K562 (cell line): ENCODE measurements at regions not wholly inside any gene's neighbourhood (a gene's known extent, or its start where the extent isn't known, plus 50 kb on each side); places are given as distances from the start of the nearest gene placed in this dataset.

Experiments
- ATAC-seq: fragments of 200-7000 bp; cut with Tn5 transposase; 3 replicates; pipeline ENCODE4 v1.9.1; 2020; ENCODE audit warnings: moderate library complexity
- BruUV-seq: library from RNA; stranded (reverse); fragments of 400-500 nt; replicated peaks from 2 replicates; lab custom pipeline; 2021; lab: Mats Ljungman, UMichigan
- CTCF ChIA-PET: fragments of 300-600 bp; formaldehyde crosslinking; extraction: SDS; loops from one replicate; lab custom pipeline; 2021; ENCODE audit warnings: low intra/inter-chr PET ratio; lab: Yijun Ruan, JAX
- POLR2A ChIA-PET: fragments of 300-600, 350-650 bp; sonication (Branson Sonifier 250); formaldehyde crosslinking; extraction: SDS; loops from one replicate; lab custom pipeline; 2021; ENCODE audit warnings: antibody characterized with exemption, inconsistent platforms; lab: Yijun Ruan, JAX
- DNase-seq, 4 experiments: peaks; one replicate each; pipeline versions ENCODE4 v3.0.0 to v3.0.0-alpha.2; 2011 to 2018; ENCODE audit warnings: low spot score in 3 of 4, mixed read lengths in 3 of 4; ENCODE audit errors: extremely low read depth in 1 of 4
- FAIRE-seq: peaks from 2 replicates; lab custom pipeline; 2011; peaks lifted over from hg19 to GRCh38; lab: Jason Lieb, UNC
- H2AFZ ChIP-seq: 2 replicates; pipeline ENCODE4 v1.6.0; 2011; ENCODE audit warnings: low read depth, low read length, control low read depth, inconsistent platforms
- H3K27ac ChIP-seq: fragments of 200-600 bp; 3 replicates; pipeline ENCODE4 v1.8.0; 2011; ENCODE audit warnings: low read depth, mild to moderate bottlenecking, control low read depth, inconsistent platforms, low read length, moderate library complexity, mixed read lengths; ENCODE audit errors: extremely low read depth
- H3K27me3 ChIP-seq, 2 experiments: fragments of 300-600 bp in 1 of 2; 2 replicates in 1 of 2; 3 replicates in 1 of 2; pipeline versions ENCODE4 v1.6.0 to v1.8.0; 2011; ENCODE audit warnings: inconsistent platforms in 2 of 2, low read length in 2 of 2, mild to moderate bottlenecking in 1 of 2, mixed read lengths in 1 of 2, moderate library complexity in 1 of 2; ENCODE audit not compliant: control insufficient read depth in 2 of 2, insufficient read depth in 2 of 2
- H3K36me3 ChIP-seq: fragments of 300-600 bp; 3 replicates; pipeline ENCODE4 v1.8.0; 2011; ENCODE audit warnings: mild to moderate bottlenecking, low read length, inconsistent platforms; ENCODE audit not compliant: control insufficient read depth, insufficient read depth
- H3K4me1 ChIP-seq, 2 experiments: fragments of 200-600 bp in 1 of 2; replicated peaks in 1 of 2; 2 replicates in 1 of 2; 3 replicates in 1 of 2; pipeline versions ENCODE4 v1.5.1 to v1.8.0; 2011; ENCODE audit warnings: inconsistent platforms in 2 of 2, low read length in 2 of 2, mild to moderate bottlenecking in 1 of 2, mixed read lengths in 1 of 2, moderate library complexity in 1 of 2; ENCODE audit not compliant: control insufficient read depth in 2 of 2, insufficient read depth in 2 of 2
- H3K4me2 ChIP-seq: 2 replicates; pipeline ENCODE4 v1.6.1; 2011; ENCODE audit warnings: low read length, control low read depth, inconsistent platforms, mixed read lengths; ENCODE audit not compliant: insufficient read depth
- H3K4me3 ChIP-seq: fragments of 200-600 bp; sonication (generic), shearing (Covaris generic); 2 replicates; pipeline ENCODE4 v1.5.1; 2016; ENCODE audit warnings: control low read depth, inconsistent platforms
- H3K79me2 ChIP-seq: fragments of 200-600 bp; 3 replicates; pipeline ENCODE4 v1.8.0; 2011; ENCODE audit warnings: low read length, inconsistent platforms; ENCODE audit not compliant: control insufficient read depth, insufficient read depth
- H3K9ac ChIP-seq, 2 experiments: 2 replicates each; pipeline versions ENCODE4 v1.6.0 to v1.6.1; 2011; ENCODE audit warnings: low read depth in 2 of 2, low read length in 2 of 2, control low read depth in 1 of 2, inconsistent platforms in 1 of 2, mild to moderate bottlenecking in 1 of 2, mixed read lengths in 1 of 2; ENCODE audit not compliant: insufficient read depth in 1 of 2
- H3K9me1 ChIP-seq: one replicate; pipeline ENCODE4 v1.6.0; 2011; ENCODE audit warnings: inconsistent platforms, mild to moderate bottlenecking, low read length, moderate library complexity; ENCODE audit not compliant: control insufficient read depth, insufficient read depth
- H3K9me3 ChIP-seq: replicated peaks from 2 replicates; pipeline ENCODE4 v1.5.1; 2011; ENCODE audit warnings: low read depth, low read length, inconsistent platforms; ENCODE audit not compliant: control insufficient read depth, insufficient read depth
- H4K20me1 ChIP-seq: replicated peaks from 2 replicates; pipeline ENCODE4 v1.6.1; 2011; ENCODE audit warnings: low read length, inconsistent platforms, mixed read lengths; ENCODE audit not compliant: control insufficient read depth, insufficient read depth
- ARID3A ChIP-seq: IDR thresholded peaks from 2 replicates; pipeline ENCODE4 v1.6.1; 2012; ENCODE audit warnings: low read depth, low read length, improper control_type of control experiment, borderline replicate concordance
- CTBP1 ChIP-seq: fragments of 450-650 bp; IDR thresholded peaks from 2 replicates; pipeline ENCODE4 v1.6.1; 2016; ENCODE audit warnings: borderline replicate concordance
- FOXA3 ChIP-seq, 2 experiments: fragments of 450-650 bp in 1 of 2; sonication (generic) in 1 of 2; formaldehyde crosslinking; IDR thresholded peaks in 1 of 2; conservative IDR thresholded peaks in 1 of 2; 2 replicates each; pipeline versions ENCODE4 v1.4.0 to v1.8.0; 2020 to 2022; ENCODE audit warnings: mild to moderate bottlenecking in 2 of 2, missing genetic modification reagents in 1 of 2
- FOXK2 ChIP-seq, 2 experiments: fragments of 450-650 bp; IDR thresholded peaks in 1 of 2; conservative IDR thresholded peaks in 1 of 2; 2 replicates each; pipeline ENCODE4 v1.6.1; 2016; ENCODE audit warnings: low read depth in 2 of 2, mild to moderate bottlenecking in 1 of 2
- KDM2B ChIP-seq: fragments of 250-450 bp; sonication (Bioruptor Pico); IDR thresholded peaks from 2 replicates; pipeline ENCODE4 v1.8.0; 2021; ENCODE audit warnings: mild to moderate bottlenecking, moderate library complexity
- RFX7 ChIP-seq: fragments of 250-450 bp; sonication (Bioruptor Pico); IDR thresholded peaks from 2 replicates; pipeline ENCODE4 v1.5.1; 2021; ENCODE audit warnings: mild to moderate bottlenecking
- ZNF408 ChIP-seq: fragments of 250-450 bp; sonication (Bioruptor Pico); IDR thresholded peaks from 2 replicates; pipeline ENCODE4 v1.4.0; 2020; ENCODE audit warnings: low read depth, mild to moderate bottlenecking, moderate library complexity
- WGBS: fragments of 100-300 bp; shearing (Covaris generic); methylation state at CpG from one replicate; pipeline ENCODE4 v1.1.6; 2016; ENCODE audit warnings: low coverage, mixed read lengths; ENCODE audit not compliant: insufficient coverage; ENCODE audit errors: missing lambda C conversion rate; 5-methylcytosine and 5-hydroxymethylcytosine counted together
- in situ Hi-C: fragments of 300-500 bp; cut with MboI; formaldehyde crosslinking; loops from 4 replicates; pipeline ENCODE4 v1.15.0; 2018; ENCODE audit warnings: inconsistent platforms, mixed read lengths
- intact Hi-C: fragments of 100-400 bp; cut with micrococcal nuclease; formaldehyde crosslinking; loops from 2 replicates; pipeline ENCODE4 v1.14.2; 2022

DNA sequence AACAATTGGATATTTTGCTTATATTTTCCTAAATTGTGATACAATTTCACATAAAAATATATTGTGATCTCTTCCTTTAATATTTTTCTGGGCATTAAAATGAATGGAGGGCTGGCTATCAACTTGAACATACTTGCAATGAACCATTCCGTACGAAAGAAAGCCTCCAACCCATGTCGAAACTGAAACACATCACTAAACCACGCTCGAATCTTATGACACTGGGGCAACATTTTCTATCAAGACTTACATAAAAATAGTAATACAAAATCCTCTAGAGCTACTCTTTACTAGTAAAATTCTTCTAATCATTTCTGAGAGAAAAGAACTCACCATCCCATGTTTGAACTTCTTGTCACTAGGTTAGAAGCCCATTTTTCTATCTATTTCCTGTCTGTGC lies 132.8 kb upstream of the DOK6 start:
- no peak for TF ChIP-seq FOXK2 (conservative IDR thresholded peaks at IDR 0.05 in 1 of 2, IDR thresholded peaks at IDR 0.05 in 1 of 2; ENCODE audit: low read depth in 2 of 2)
- no peak for TF ChIP-seq KDM2B (CRISPR knock-in tag)
- TF ChIP-seq ZNF408 (CRISPR knock-in tag), result no peak
- TF ChIP-seq RFX7 (CRISPR knock-in tag), result no peak
- Histone ChIP-seq H3K4me3 (no peak overlapping the region), H3K9me3 (no peaks in the 10 kb centered on the region), H3K9me1 (no peaks in the 10 kb centered on the region), H3K4me2 (no peak overlapping the region), H3K27me3 (no peaks in the 10 kb centered on the region), H3K27ac (no peak overlapping the region), H3K36me3 (no peaks in the 10 kb centered on the region), H3K9ac (no peak overlapping the region), H3K4me1 (no peaks in the 10 kb centered on the region), H4K20me1 (no peaks in the 10 kb centered on the region), H2AFZ (no peak overlapping the region), H3K79me2 (no peaks in the 10 kb centered on the region)
- no TSS peak for BruUV-seq
- DNase-seq (no peak), ATAC-seq (no peak), FAIRE-seq (no peak)
- ChIA-PET CTCF (no interaction called here), POLR2A (no interaction called here)
- 0% methylated on average over 5 of the region's 5 CpGs for WGBS
- intact Hi-C loops (no loop called here), in situ Hi-C loops (no loop called here)

GRCh38 chr18:69282371-69282770 lies 118.3 kb upstream of the DOK6 start:
- Histone ChIP-seq H3K36me3 (no peaks in the 10 kb centered on the region), H3K4me2 (no peak overlapping the region), H3K4me1 (no peaks in the 10 kb centered on the region), H3K27ac (no peak overlapping the region), H3K9ac (no peak overlapping the region), H3K27me3 (no peaks in the 10 kb centered on the region), H2AFZ (no peak overlapping the region), H3K9me1 (no peaks in the 10 kb centered on the region), H3K79me2 (no peaks in the 10 kb centered on the region), H3K9me3 (no peaks in the 10 kb centered on the region), H3K4me3 (no peak overlapping the region), H4K20me1 (no peaks in the 10 kb centered on the region)
- CTCF ChIA-PET, result no interaction called here
- DNase-seq, result no peak
- no TSS peak for BruUV-seq
- TF ChIP-seq CTBP1 (no peak), FOXA3 (CRISPR knock-in tag; conservative IDR thresholded peaks at IDR 0.05 in 1 of 2, IDR thresholded peaks at IDR 0.05 in 1 of 2) (no peak), ARID3A (no peak)
- no peak for FAIRE-seq
- POLR2A ChIA-PET, result no interaction called here
- WGBS, result 2% methylated on average over 3 of the region's 3 CpGs
- in situ Hi-C loops, result no loop called here
- intact Hi-C loops, result no loop called here
- ATAC-seq, result no peak
